Hepatocyte (in vitro differentiated cells): ENCODE measurements at regions not wholly inside any gene's neighbourhood (a gene's known extent, or its start where the extent isn't known, plus 50 kb on each side); places are given as distances from the start of the nearest gene placed in this dataset.

Experiments
- EZH2 ChIP-seq: fragments of 200-600 bp; sonication (generic); IDR thresholded peaks from 2 replicates; pipeline ENCODE4 v1.6.1; 2016; ENCODE audit warnings: antibody characterized with exemption, mild to moderate bottlenecking, borderline replicate concordance
- EZH2phosphoT487 ChIP-seq: fragments of 200-600 bp; sonication (generic); IDR thresholded peaks from one replicate; pipeline ENCODE4 v1.6.1; 2018; ENCODE audit warnings: antibody characterized with exemption, mild to moderate bottlenecking, low read depth, moderate library complexity; ENCODE audit not compliant: unreplicated experiment, severe bottlenecking
- TF ChIP-seq, protein P1 (sequence below): fragments of 200-600 bp; sonication (generic); IDR thresholded peaks from 2 replicates; pipeline ENCODE4 v1.5.1; 2016; ENCODE audit warnings: antibody characterized with exemption, mild to moderate bottlenecking; ENCODE audit not compliant: poor library complexity

DNA sequence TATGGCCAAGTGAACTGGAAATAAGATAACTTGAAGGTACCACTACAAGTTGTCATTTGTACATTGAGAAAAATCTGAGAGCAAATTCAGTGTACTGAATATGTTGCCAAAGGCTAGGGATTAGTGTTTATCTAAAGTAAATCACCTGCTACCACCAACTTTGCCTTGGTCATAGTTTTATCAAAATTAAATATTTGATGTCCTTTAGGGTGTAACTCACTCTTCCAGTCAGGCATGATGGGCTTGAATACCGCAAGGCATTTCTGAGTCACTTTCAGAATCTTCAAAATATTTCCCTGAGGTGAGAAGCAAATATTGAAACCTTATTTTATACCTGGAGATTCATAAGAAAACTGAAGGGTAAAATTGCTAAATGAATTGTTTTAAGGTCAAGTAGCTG is 1338.6 kb upstream of the ACO1 start:
- TF ChIP-seq, protein P1, sequence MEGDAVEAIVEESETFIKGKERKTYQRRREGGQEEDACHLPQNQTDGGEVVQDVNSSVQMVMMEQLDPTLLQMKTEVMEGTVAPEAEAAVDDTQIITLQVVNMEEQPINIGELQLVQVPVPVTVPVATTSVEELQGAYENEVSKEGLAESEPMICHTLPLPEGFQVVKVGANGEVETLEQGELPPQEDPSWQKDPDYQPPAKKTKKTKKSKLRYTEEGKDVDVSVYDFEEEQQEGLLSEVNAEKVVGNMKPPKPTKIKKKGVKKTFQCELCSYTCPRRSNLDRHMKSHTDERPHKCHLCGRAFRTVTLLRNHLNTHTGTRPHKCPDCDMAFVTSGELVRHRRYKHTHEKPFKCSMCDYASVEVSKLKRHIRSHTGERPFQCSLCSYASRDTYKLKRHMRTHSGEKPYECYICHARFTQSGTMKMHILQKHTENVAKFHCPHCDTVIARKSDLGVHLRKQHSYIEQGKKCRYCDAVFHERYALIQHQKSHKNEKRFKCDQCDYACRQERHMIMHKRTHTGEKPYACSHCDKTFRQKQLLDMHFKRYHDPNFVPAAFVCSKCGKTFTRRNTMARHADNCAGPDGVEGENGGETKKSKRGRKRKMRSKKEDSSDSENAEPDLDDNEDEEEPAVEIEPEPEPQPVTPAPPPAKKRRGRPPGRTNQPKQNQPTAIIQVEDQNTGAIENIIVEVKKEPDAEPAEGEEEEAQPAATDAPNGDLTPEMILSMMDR = no peak
- no peak for TF ChIP-seq EZH2
- TF ChIP-seq EZH2phosphoT487 = no peak
